WERI-Rb-1 (cell line): ENCODE measurements at regions not wholly inside any gene's neighbourhood (a gene's known extent, or its start where the extent isn't known, plus 50 kb on each side); places are given as distances from the start of the nearest gene placed in this dataset.

Experiments used
- DNase-seq: peaks from one replicate; pipeline ENCODE4 v3.0.0-alpha.2; 2020
- H3K27ac ChIP-seq: fragments of 250-450 bp; sonication (Bioruptor Pico); 2 replicates; pipeline ENCODE4 v1.5.1; 2020; ENCODE audit warnings: mild to moderate bottlenecking, moderate library complexity
- H3K27me3 ChIP-seq: fragments of 250-450 bp; sonication (Bioruptor Pico); 2 replicates; pipeline ENCODE4 v1.5.1; 2021; ENCODE audit warnings: mild to moderate bottlenecking, low read depth, moderate library complexity; ENCODE audit not compliant: insufficient read depth, severe bottlenecking
- H3K36me3 ChIP-seq: fragments of 250-450 bp; sonication (Bioruptor Pico); 2 replicates; pipeline ENCODE4 v1.5.1; 2020; ENCODE audit warnings: mild to moderate bottlenecking, moderate library complexity
- H3K4me3 ChIP-seq: 2 replicates; pipeline ENCODE4 v1.5.1; 2011; ENCODE audit warnings: low read depth, mild to moderate bottlenecking, control low read depth, low read length
- H3K9me3 ChIP-seq: fragments of 250-450 bp; sonication (Bioruptor Pico); 2 replicates; pipeline ENCODE4 v1.5.1; 2021; ENCODE audit warnings: mild to moderate bottlenecking, moderate library complexity; ENCODE audit not compliant: severe bottlenecking
- TF ChIP-seq, protein P1 (sequence below): IDR thresholded peaks from 2 replicates; pipeline ENCODE4 v1.5.1; 2011; ENCODE audit warnings: low read depth, mild to moderate bottlenecking, control low read depth, inconsistent platforms, low read length

GRCh38 chr7:19982841-19983835 is 209.7 kb upstream of the TMEM196 start:
- Histone ChIP-seq H3K9me3 (no peaks in the 10 kb centered on the region), H3K27ac (no peak overlapping the region), H3K4me3 (no peak overlapping the region), H3K27me3 (no peaks in the 10 kb centered on the region), H3K36me3 (no peaks in the 10 kb centered on the region)
- peak; percentile 67 for DNase-seq
- TF ChIP-seq, protein P1, sequence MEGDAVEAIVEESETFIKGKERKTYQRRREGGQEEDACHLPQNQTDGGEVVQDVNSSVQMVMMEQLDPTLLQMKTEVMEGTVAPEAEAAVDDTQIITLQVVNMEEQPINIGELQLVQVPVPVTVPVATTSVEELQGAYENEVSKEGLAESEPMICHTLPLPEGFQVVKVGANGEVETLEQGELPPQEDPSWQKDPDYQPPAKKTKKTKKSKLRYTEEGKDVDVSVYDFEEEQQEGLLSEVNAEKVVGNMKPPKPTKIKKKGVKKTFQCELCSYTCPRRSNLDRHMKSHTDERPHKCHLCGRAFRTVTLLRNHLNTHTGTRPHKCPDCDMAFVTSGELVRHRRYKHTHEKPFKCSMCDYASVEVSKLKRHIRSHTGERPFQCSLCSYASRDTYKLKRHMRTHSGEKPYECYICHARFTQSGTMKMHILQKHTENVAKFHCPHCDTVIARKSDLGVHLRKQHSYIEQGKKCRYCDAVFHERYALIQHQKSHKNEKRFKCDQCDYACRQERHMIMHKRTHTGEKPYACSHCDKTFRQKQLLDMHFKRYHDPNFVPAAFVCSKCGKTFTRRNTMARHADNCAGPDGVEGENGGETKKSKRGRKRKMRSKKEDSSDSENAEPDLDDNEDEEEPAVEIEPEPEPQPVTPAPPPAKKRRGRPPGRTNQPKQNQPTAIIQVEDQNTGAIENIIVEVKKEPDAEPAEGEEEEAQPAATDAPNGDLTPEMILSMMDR: peak; percentile 38; the same call in 1 of the 2 replicates

- H3K9me3 ChIP-seq: no peaks in the 10 kb centered on the region
- H3K27ac ChIP-seq: no peak overlapping the region
- TF ChIP-seq, protein P1: no peak
- DNase-seq: no peak
- no peaks in the 10 kb centered on the region for H3K36me3 ChIP-seq
- H3K4me3 ChIP-seq: no peak overlapping the region
- no peaks in the 10 kb centered on the region for H3K27me3 ChIP-seq
Observed at GRCh38 chr7:19973581-19973980, 200.2 kb upstream of the TMEM196 start.

- TF ChIP-seq, protein P1: no peak
- H3K9me3 ChIP-seq: no peaks in the 10 kb centered on the region
- no peak overlapping the region for H3K27ac ChIP-seq
- no peak for DNase-seq
- H3K27me3 ChIP-seq: no peaks in the 10 kb centered on the region
- no peak overlapping the region for H3K4me3 ChIP-seq
- H3K36me3 ChIP-seq: no peaks in the 10 kb centered on the region
Observed at GRCh38 chr7:19972876-19973275, 199.5 kb upstream of the TMEM196 start.

- Histone ChIP-seq H3K27me3 (no peaks in the 10 kb centered on the region), H3K36me3 (no peaks in the 10 kb centered on the region), H3K9me3 (no peaks in the 10 kb centered on the region), H3K4me3 (no peak overlapping the region), H3K27ac (no peak overlapping the region)
- DNase-seq: no peak
- TF ChIP-seq, protein P1: no peak
Observed at GRCh38 chr7:19971956-19972355, 198.5 kb upstream of the TMEM196 start.

- no peaks in the 10 kb centered on the region for H3K36me3 ChIP-seq
- TF ChIP-seq, protein P1: no peak
- no peak overlapping the region for H3K4me3 ChIP-seq
- no peaks in the 10 kb centered on the region for H3K9me3 ChIP-seq
- no peak for DNase-seq
- no peaks in the 10 kb centered on the region for H3K27me3 ChIP-seq
- no peak overlapping the region for H3K27ac ChIP-seq
Observed at GRCh38 chr7:19970514-19970913, 197.1 kb upstream of the TMEM196 start.
